KMS-11 (cell line): ENCODE measurements at regions not wholly inside any gene's neighbourhood (a gene's known extent, or its start where the extent isn't known, plus 50 kb on each side); places are given as distances from the start of the nearest gene placed in this dataset.

Source experiments
- H2AFZ ChIP-seq: fragments of 200-600 bp; sonication (generic); 2 replicates; pipeline ENCODE4 v1.6.1; 2016; ENCODE audit warnings: antibody characterized with exemption, mixed run types, low read depth
- H3K27ac ChIP-seq: fragments of 200-600 bp; sonication (generic); 2 replicates; pipeline ENCODE4 v1.6.1; 2016; ENCODE audit warnings: mild to moderate bottlenecking, mixed run types
- H3K27me3 ChIP-seq: fragments of 200-600 bp; sonication (generic); 2 replicates; pipeline ENCODE4 v1.6.1; 2017; ENCODE audit warnings: mild to moderate bottlenecking, low read depth, mixed run types, moderate library complexity; ENCODE audit not compliant: insufficient read depth
- H3K36me3 ChIP-seq: fragments of 200-600 bp; sonication (generic); 2 replicates; pipeline ENCODE4 v1.6.1; 2017; ENCODE audit warnings: mild to moderate bottlenecking, mixed run types; ENCODE audit not compliant: insufficient read depth
- H3K4me1 ChIP-seq: fragments of 200-600 bp; sonication (generic); 2 replicates; pipeline ENCODE4 v1.6.1; 2016; ENCODE audit warnings: mild to moderate bottlenecking, low read depth, mixed run types; ENCODE audit not compliant: poor library complexity, severe bottlenecking
- H3K4me2 ChIP-seq: fragments of 200-600 bp; sonication (generic); 2 replicates; pipeline ENCODE4 v1.7.0; 2016; ENCODE audit warnings: mild to moderate bottlenecking, mixed run types
- H3K4me3 ChIP-seq: fragments of 200-600 bp; sonication (generic); IDR thresholded peaks from 2 replicates; pipeline ENCODE4 v1.6.1; 2017; ENCODE audit warnings: low read depth, low read length, mixed read lengths; ENCODE audit not compliant: insufficient read depth
- H3K79me2 ChIP-seq: fragments of 200-600 bp; sonication (generic); 2 replicates; pipeline ENCODE4 v1.6.1; 2016; ENCODE audit warnings: low read depth, mixed run types; ENCODE audit not compliant: insufficient read depth
- H3K9ac ChIP-seq: fragments of 200-600 bp; sonication (generic); 2 replicates; pipeline ENCODE4 v1.6.1; 2016; ENCODE audit warnings: mild to moderate bottlenecking, mixed run types
- H4K20me1 ChIP-seq: fragments of 200-600 bp; sonication (generic); 2 replicates; pipeline ENCODE4 v1.6.1; 2016; ENCODE audit warnings: mild to moderate bottlenecking, mixed run types; ENCODE audit not compliant: insufficient read depth
- TF ChIP-seq, protein P1 (sequence below): fragments of 200-600 bp; sonication (generic); conservative IDR thresholded peaks from 2 replicates; pipeline ENCODE4 v1.6.1; 2017; ENCODE audit warnings: low read depth, mild to moderate bottlenecking, antibody characterized with exemption, low read length, moderate library complexity, mixed read lengths

GRCh38 chr6:113610377-113610988 is 246.7 kb upstream of the MARCKS start:
- H3K4me1 ChIP-seq: no peaks in the 10 kb centered on the region
- H3K27me3 ChIP-seq: no peaks in the 10 kb centered on the region
- no peak overlapping the region for H3K4me2 ChIP-seq
- H4K20me1 ChIP-seq: no peaks in the 10 kb centered on the region
- no peak overlapping the region for H3K9ac ChIP-seq
- H3K79me2 ChIP-seq: no peaks in the 10 kb centered on the region
- H2AFZ ChIP-seq: no peak overlapping the region
- TF ChIP-seq, protein P1, sequence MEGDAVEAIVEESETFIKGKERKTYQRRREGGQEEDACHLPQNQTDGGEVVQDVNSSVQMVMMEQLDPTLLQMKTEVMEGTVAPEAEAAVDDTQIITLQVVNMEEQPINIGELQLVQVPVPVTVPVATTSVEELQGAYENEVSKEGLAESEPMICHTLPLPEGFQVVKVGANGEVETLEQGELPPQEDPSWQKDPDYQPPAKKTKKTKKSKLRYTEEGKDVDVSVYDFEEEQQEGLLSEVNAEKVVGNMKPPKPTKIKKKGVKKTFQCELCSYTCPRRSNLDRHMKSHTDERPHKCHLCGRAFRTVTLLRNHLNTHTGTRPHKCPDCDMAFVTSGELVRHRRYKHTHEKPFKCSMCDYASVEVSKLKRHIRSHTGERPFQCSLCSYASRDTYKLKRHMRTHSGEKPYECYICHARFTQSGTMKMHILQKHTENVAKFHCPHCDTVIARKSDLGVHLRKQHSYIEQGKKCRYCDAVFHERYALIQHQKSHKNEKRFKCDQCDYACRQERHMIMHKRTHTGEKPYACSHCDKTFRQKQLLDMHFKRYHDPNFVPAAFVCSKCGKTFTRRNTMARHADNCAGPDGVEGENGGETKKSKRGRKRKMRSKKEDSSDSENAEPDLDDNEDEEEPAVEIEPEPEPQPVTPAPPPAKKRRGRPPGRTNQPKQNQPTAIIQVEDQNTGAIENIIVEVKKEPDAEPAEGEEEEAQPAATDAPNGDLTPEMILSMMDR: no peak
- no peaks in the 10 kb centered on the region for H3K36me3 ChIP-seq
- no peak overlapping the region for H3K27ac ChIP-seq
- H3K4me3 ChIP-seq: no peak overlapping the region

GRCh38 chr6:113616701-113617274 is 240.4 kb upstream of the MARCKS start:
- no peaks in the 10 kb centered on the region for H3K79me2 ChIP-seq

GRCh38 chr6:113619077-113619476 is 238.1 kb upstream of the MARCKS start:
- H3K27ac ChIP-seq: no peak overlapping the region
- H3K4me3 ChIP-seq: no peak overlapping the region
- no peak overlapping the region for H2AFZ ChIP-seq
- no peaks in the 10 kb centered on the region for H3K36me3 ChIP-seq
- TF ChIP-seq, protein P1: no peak
- no peak overlapping the region for H3K9ac ChIP-seq
- no peaks in the 10 kb centered on the region for H3K27me3 ChIP-seq
- no peaks in the 10 kb centered on the region for H4K20me1 ChIP-seq
- H3K4me2 ChIP-seq: no peak overlapping the region
- no peaks in the 10 kb centered on the region for H3K4me1 ChIP-seq
- no peaks in the 10 kb centered on the region for H3K79me2 ChIP-seq

More at GRCh38 chr6:113616701-113617274, 240.4 kb upstream of the MARCKS start:
- no peak overlapping the region for H2AFZ ChIP-seq
- H3K36me3 ChIP-seq: no peaks in the 10 kb centered on the region
- no peaks in the 10 kb centered on the region for H3K27me3 ChIP-seq
- H3K4me3 ChIP-seq: no peak overlapping the region
- H4K20me1 ChIP-seq: no peaks in the 10 kb centered on the region
- H3K9ac ChIP-seq: no peak overlapping the region
- H3K27ac ChIP-seq: no peak overlapping the region
- no peaks in the 10 kb centered on the region for H3K4me1 ChIP-seq
- H3K4me2 ChIP-seq: no peak overlapping the region
- TF ChIP-seq, protein P1: no peak

DNA sequence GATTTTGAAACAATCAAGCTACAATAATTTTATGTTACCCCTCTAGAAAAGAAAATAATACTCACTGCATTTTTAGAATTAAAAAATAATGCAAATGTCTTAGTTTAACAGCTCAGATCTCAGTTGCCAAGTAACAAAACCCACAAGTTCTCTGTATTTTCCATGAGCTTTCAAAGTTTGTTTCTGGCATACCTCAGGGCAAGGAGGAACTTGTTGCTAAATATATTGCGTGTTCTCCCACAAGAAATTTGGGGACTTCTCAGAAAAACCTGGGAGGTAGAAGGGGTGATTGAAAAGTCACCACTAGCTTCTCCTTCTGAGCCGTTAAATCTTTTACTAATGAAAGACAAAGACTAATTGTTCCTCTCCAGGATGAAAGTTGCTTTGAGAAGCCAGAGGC is 236.8 kb upstream of the MARCKS start:
- TF ChIP-seq, protein P1: no peak
- no peak overlapping the region for H3K4me2 ChIP-seq
- H3K79me2 ChIP-seq: no peaks in the 10 kb centered on the region
- no peaks in the 10 kb centered on the region for H3K27me3 ChIP-seq
- no peaks in the 10 kb centered on the region for H4K20me1 ChIP-seq
- no peak overlapping the region for H3K9ac ChIP-seq
- no peaks in the 10 kb centered on the region for H3K36me3 ChIP-seq
- no peak overlapping the region for H3K4me3 ChIP-seq
- H3K27ac ChIP-seq: no peak overlapping the region
- no peak overlapping the region for H2AFZ ChIP-seq
- peaks cover 4% of the 10 kb centered on the region for H3K4me1 ChIP-seq
